GM20000 (cell line): ENCODE measurements at regions not wholly inside any gene's neighbourhood (a gene's known extent, or its start where the extent isn't known, plus 50 kb on each side); places are given as distances from the start of the nearest gene placed in this dataset.
"Not testable (repeated sequence)": the region's sequence is repeated elsewhere in the genome, so short reads cannot be mapped to it uniquely, and the experiment has no call there.

ENCODE experiments used
- DNase-seq: peaks from one replicate; pipeline ENCODE4 v3.0.0; 2012; ENCODE audit warnings: low spot score
- TF ChIP-seq, protein P1 (sequence below): IDR thresholded peaks from 2 replicates; pipeline ENCODE4 v1.5.1; 2012; ENCODE audit warnings: mild to moderate bottlenecking, control low read depth; ENCODE audit errors: extremely low read depth, missing control alignments

DNA sequence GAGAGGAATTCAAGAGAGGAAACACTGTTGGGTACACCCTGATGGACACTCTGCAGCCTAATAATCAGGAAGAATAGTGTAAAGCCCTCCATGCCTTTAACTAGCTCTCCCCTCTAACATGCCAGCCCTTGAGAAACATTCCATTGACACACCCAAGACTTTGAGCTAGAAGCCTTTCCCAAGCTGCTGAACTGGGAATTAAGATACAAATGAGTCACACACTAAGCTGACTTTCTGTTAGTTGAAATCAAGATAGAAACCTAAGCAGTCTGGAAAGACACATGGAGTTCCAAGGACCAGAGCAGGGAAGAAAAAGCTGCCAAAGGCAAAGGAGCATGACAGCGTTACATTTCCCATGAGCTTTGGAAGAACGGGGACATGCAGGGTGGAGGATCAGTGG lies 380.8 kb downstream of the NPHP4 start:
- DNase-seq, result no peak
- TF ChIP-seq, protein P1, sequence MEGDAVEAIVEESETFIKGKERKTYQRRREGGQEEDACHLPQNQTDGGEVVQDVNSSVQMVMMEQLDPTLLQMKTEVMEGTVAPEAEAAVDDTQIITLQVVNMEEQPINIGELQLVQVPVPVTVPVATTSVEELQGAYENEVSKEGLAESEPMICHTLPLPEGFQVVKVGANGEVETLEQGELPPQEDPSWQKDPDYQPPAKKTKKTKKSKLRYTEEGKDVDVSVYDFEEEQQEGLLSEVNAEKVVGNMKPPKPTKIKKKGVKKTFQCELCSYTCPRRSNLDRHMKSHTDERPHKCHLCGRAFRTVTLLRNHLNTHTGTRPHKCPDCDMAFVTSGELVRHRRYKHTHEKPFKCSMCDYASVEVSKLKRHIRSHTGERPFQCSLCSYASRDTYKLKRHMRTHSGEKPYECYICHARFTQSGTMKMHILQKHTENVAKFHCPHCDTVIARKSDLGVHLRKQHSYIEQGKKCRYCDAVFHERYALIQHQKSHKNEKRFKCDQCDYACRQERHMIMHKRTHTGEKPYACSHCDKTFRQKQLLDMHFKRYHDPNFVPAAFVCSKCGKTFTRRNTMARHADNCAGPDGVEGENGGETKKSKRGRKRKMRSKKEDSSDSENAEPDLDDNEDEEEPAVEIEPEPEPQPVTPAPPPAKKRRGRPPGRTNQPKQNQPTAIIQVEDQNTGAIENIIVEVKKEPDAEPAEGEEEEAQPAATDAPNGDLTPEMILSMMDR, result no peak

DNA sequence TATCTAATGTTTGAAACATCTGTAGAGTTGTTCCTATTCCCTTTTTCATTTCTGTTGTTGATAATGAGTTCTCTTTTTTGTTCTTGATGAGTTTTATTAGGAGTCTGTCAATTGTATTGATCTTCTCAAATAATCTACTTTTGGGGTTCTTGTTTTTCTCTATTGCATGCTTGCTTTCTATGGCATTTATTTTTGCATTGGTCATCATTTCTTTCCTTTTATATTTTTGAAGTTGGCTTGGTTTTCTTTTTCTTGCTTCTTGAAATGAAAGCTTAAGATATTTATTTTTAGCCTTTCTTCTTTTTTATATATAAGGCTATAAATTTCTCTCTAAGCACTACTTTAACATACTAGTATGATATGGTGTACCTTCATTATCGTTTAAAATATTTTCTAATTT lies 381.8 kb downstream of the NPHP4 start:
- TF ChIP-seq, protein P1, result no peak

DNA sequence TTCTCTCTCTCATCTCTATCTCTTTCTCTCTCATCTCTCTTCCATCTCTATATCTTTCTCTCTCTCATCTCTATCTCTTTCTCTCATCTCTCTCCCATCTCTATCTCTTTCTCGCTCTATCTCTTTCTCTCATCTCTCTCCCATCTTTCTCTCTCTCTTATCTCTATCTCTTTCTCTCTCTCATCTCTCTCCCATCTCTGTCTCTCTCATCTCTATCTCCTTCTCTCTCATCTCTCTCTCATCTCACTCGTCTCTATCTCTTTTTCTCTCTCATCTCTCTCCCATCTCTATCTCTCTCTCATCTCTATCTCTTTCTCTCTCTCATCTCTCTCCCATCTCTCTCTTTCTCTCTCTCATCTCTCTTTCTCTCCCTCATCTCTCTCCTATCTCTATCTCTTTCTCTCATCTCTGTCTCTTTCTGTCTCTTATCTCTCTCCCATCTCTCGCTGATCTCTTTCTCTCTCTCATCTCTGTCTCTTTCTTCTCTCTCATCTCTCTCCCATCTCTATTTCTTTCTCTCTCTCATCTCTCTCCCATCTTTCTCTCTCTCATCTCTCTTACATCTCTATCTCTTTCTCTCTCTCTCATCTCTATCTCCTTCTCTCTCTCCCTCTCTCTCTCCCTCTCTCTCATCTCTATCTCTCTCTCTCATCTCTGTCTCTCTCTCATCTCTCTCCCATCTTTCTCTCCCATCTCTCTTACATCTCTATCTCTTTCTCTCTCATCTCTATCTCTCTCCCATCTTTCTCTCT lies 388.7 kb downstream of the NPHP4 start:
- TF ChIP-seq, protein P1, result no peak
- no peak for DNase-seq

More for the DNA sequence above, 381.8 kb downstream of the NPHP4 start:
- no peak for DNase-seq

DNA sequence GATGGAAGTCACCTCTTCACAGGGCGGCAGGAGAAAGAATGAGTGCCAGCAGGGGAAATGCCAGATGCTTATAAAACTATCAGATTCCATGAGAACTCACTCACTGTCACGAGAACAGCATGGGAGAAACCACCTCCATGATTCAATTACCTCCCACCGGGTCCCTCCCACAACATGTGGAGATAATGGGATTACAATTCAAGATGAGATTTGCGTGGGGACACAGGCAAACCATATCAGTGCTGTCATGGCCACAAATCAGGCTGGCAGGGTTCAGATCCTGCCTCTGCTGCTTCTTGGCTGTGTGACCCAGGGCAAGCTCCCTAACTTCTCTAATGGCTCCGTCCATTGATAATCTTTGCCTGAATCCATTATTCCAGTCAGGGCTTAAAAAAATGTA lies 389.5 kb downstream of the NPHP4 start:
- DNase-seq, result not testable (repeated sequence)

DNA sequence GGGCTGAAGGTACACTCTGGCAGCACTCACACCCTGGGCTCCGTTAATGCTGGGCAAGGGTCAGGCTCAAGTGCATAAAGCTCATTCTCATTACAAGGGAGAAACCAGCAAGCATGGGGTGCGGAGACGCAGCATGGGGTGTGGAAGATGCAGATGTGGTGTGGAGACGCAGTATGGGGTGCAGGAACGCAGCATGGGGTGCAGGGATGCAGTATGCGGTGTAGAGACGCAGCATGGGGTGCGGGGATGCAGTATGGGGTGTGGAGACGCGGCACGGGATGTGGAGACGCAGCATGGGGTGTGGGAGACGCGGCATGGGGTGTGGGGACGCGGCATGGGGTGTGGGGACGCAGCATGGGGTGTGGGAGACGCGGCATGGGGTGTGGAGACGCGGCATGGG lies 390.7 kb downstream of the NPHP4 start:
- TF ChIP-seq, protein P1, result no peak
- DNase-seq, result no peak

DNA sequence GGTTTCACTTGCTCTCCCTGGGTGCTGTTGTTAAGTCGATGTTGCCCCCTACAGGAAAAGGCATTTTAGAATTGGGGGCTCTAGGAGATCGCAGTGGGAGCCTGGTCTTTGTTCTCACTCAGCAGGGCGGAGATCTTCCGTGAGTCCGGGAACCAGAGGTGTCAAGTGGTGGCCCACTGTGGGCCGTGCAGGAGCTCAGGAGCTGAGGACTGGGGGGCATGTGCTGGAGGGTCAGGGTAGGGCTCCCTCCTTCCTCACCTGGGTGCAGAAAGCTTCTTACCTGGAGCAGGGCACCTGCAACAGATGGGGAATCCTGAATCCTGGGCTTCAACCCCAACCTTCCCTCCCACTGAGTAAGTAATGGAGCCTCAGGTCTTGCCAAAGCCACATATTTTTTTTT lies 392.7 kb downstream of the NPHP4 start:
- TF ChIP-seq, protein P1, result no peak
- no peak for DNase-seq

DNA sequence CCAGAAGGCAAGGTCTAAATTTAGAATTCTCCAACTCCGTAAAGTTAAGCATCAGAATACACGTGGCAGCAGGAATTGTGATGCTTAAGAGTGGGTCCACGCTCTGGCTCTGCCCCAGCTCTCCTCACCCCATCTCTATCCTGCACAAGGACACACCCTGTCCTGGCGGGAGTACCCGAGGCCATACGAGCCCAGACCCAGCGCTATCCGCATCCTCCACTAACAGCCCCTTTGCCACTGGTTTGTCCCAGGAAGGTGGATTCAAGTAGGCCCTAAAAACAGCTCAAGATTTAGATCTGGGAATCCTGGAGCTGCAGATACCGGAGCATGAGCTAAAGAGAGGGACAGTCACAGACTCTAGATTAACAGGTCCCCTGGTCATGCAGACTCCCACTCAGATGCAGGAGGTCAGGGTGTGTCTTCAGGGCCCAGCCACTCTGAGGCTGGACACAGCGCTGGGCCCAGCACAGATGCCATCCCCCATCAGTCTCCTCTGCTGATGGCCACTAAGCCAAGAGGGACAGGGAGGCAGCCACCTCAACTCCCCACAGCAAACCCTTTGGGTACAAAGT lies 393.3 kb downstream of the NPHP4 start:
- TF ChIP-seq, protein P1, result no peak

More for the DNA sequence above, 393.3 kb downstream of the NPHP4 start:
- no peak for DNase-seq
